Stimulated activated CD4-positive, alpha-beta T cell treated with anti-CD3 and anti-CD28 coated beads, TNF-alpha, amount 100 ng/mL, for 4 hours (primary cell): ENCODE measurements at regions not wholly inside any gene's neighbourhood (a gene's known extent, or its start where the extent isn't known, plus 50 kb on each side); places are given as distances from the start of the nearest gene placed in this dataset.

ENCODE experiments used
- DNase-seq, 3 experiments: peaks; one replicate each; pipeline ENCODE4 v3.0.0-alpha.2; 2020; ENCODE audit warnings: low read depth in 3 of 3

- DNase-seq: no peak
Observed at GRCh38 chr12:128052777-128053176, 214.2 kb upstream of the TMEM132C start.

GRCh38 chr12:128055567-128055966 lies 211.4 kb upstream of the TMEM132C start:
- no peak for DNase-seq

GRCh38 chr12:128056136-128056801 lies 210.7 kb upstream of the TMEM132C start:
- DNase-seq: no peak

GRCh38 chr12:128057586-128057985 lies 209.4 kb upstream of the TMEM132C start:
- DNase-seq: no peak

GRCh38 chr12:128059621-128060370 lies 207.2 kb upstream of the TMEM132C start:
- no peak for DNase-seq

GRCh38 chr12:128068211-128068610 lies 198.8 kb upstream of the TMEM132C start:
- no peak for DNase-seq

GRCh38 chr12:128069359-128069997 lies 197.5 kb upstream of the TMEM132C start:
- no peak for DNase-seq

GRCh38 chr12:128073937-128074336 lies 193.0 kb upstream of the TMEM132C start:
- no peak for DNase-seq

GRCh38 chr12:128075332-128075731 lies 191.6 kb upstream of the TMEM132C start:
- no peak for DNase-seq

- DNase-seq: no peak
Observed at GRCh38 chr12:128076188-128076587, 190.8 kb upstream of the TMEM132C start.

- DNase-seq: no peak
Observed at GRCh38 chr12:128077211-128077916, 189.6 kb upstream of the TMEM132C start.

- no peak for DNase-seq
Observed at GRCh38 chr12:128077917-128078298, 189.1 kb upstream of the TMEM132C start.

GRCh38 chr12:128078301-128078971 lies 188.5 kb upstream of the TMEM132C start:
- DNase-seq: no peak

GRCh38 chr12:128079446-128079845 lies 187.5 kb upstream of the TMEM132C start:
- no peak for DNase-seq

GRCh38 chr12:128083132-128083729 lies 183.7 kb upstream of the TMEM132C start:
- DNase-seq: no peak

- no peak for DNase-seq
Observed at GRCh38 chr12:128088926-128089325, 178.0 kb upstream of the TMEM132C start.

- no peak for DNase-seq
Observed at GRCh38 chr12:128089961-128090360, 177.0 kb upstream of the TMEM132C start.

GRCh38 chr12:128091101-128091720 lies 175.8 kb upstream of the TMEM132C start:
- no peak for DNase-seq

- no peak for DNase-seq
Observed at GRCh38 chr12:128091951-128092382, 175.0 kb upstream of the TMEM132C start.

GRCh38 chr12:128098730-128099129 lies 168.2 kb upstream of the TMEM132C start:
- DNase-seq: no peak

- no peak for DNase-seq
Observed at GRCh38 chr12:128103152-128103551, 163.8 kb upstream of the TMEM132C start.
